Transverse colon (tissue), 4 donors: ENCODE measurements at regions not wholly inside any gene's neighbourhood (a gene's known extent, or its start where the extent isn't known, plus 50 kb on each side); places are given as distances from the start of the nearest gene placed in this dataset.

Experiments used
- DNase-seq: peaks from one replicate; pipeline ENCODE4 v3.0.0-alpha.2; 2019
- H3K27ac ChIP-seq, 4 donors: fragments of 200-600 bp; sonication (generic); 2 replicates each; pipeline ENCODE4 v1.5.1; 2016 to 2018; ENCODE audit warnings: inconsistent platforms in 4 of 4
- H3K27me3 ChIP-seq: fragments of 200-600 bp; sonication (generic); 2 replicates; pipeline ENCODE4 v1.5.1; 2017; ENCODE audit warnings: inconsistent platforms
- H3K36me3 ChIP-seq, 4 donors: fragments of 200-600 bp; sonication (generic); 2 replicates each; pipeline ENCODE4 v1.5.1; 2017 to 2019; ENCODE audit warnings: inconsistent platforms in 4 of 4
- H3K4me1 ChIP-seq, 4 donors: fragments of 200-600 bp; sonication (generic); 2 replicates each; pipeline ENCODE4 v1.5.1; 2017 to 2020; ENCODE audit warnings: inconsistent platforms in 4 of 4
- H3K4me3 ChIP-seq, 4 donors: fragments of 200-600 bp; sonication (generic); 1 replicate in 1 of 4; 2 replicates in 3 of 4; pipeline versions ENCODE4 v1.5.1 to v1.6.1; 2017 to 2019; ENCODE audit warnings: inconsistent platforms in 4 of 4
- H3K9me3 ChIP-seq, 2 donors: fragments of 200-600 bp; sonication (generic); 2 replicates each; pipeline ENCODE4 v1.5.1; 2017 to 2019; ENCODE audit warnings: inconsistent platforms in 2 of 2
- CTCF ChIP-seq, 5 experiments: fragments of 200-600 bp in 3 of 5; fragments of 450-650 bp in 2 of 5; sonication (generic) in 3 of 5; IDR thresholded peaks; 1 replicate in 2 of 5; 2 replicates in 3 of 5; pipeline ENCODE4 v1.5.1; 2016 to 2017; ENCODE audit warnings: antibody characterized with exemption in 5 of 5, inconsistent platforms in 3 of 5, mild to moderate bottlenecking in 2 of 5, moderate library complexity in 1 of 5
- EP300 ChIP-seq: sonication (generic); formaldehyde crosslinking; IDR thresholded peaks from one replicate; pipeline ENCODE4 v1.6.1; 2017; ENCODE audit warnings: antibody characterized with exemption, low read depth
- POLR2A ChIP-seq: fragments of 450-650 bp; IDR thresholded peaks from one replicate; pipeline ENCODE4 v1.6.1; 2016; ENCODE audit warnings: antibody characterized with exemption, mild to moderate bottlenecking, moderate library complexity
- POLR2AphosphoS5 ChIP-seq, 3 donors: sonication (generic); formaldehyde crosslinking; IDR thresholded peaks; one replicate each; pipeline ENCODE4 v1.6.1; 2016; ENCODE audit warnings: antibody characterized with exemption in 3 of 3
- WGBS, 2 donors: methylation state at CpG; one replicate each; pipeline ENCODE4 v1.1.5; 2018; ENCODE audit warnings: low coverage in 1 of 2; 5-methylcytosine and 5-hydroxymethylcytosine counted together
- in situ Hi-C, 4 donors: fragments of 200-750 bp; cut with MboI; loops; one replicate each; pipeline versions ENCODE4 v1.15.0 to v1.15.1; 2017; ENCODE audit warnings: low sequenced_read_pairs in 3 of 4, low pct_ligation_motif_present in 1 of 4, low pct_unique_long_range_greater_than_20kb in 1 of 4
- intact Hi-C: fragments of 100-400 bp; cut with DNase I; formaldehyde crosslinking; loops from one replicate; pipeline ENCODE4 v1.15.1; 2023; ENCODE audit warnings: low total_unique reads

GRCh38 chr5:10867389-10868303, 106.6 kb upstream of the DAP start:
- no peak for DNase-seq
- intact Hi-C loops (no loop called here), in situ Hi-C loops (no loop called here)
- TF ChIP-seq EP300 (no peak), POLR2A (no peak), CTCF (IDR thresholded peaks at IDR 0.05) (no peak), POLR2AphosphoS5 (IDR thresholded peaks at IDR 0.05) (no peak)
- Histone ChIP-seq H3K9me3 (no peaks in the 10 kb centered on the region), H3K4me1 (no peaks in the 10 kb centered on the region), H3K36me3 (no peaks in the 10 kb centered on the region), H3K27me3 (peaks cover 12% of the 10 kb centered on the region), H3K4me3 (no peak overlapping the region), H3K27ac (no peak overlapping the region)
- 74 to 85% methylated on average over 4 to 13 of the region's 13 CpGs for WGBS, 2 donors

GRCh38 chr5:10866913-10867312, 105.9 kb upstream of the DAP start:
- 60 to 63% methylated on average over 4 of the region's 4 CpGs for WGBS, 2 donors
- in situ Hi-C loops, result no loop called here
- H3K27me3 ChIP-seq, result peaks cover 12% of the 10 kb centered on the region
- H3K4me3 ChIP-seq, result no peak overlapping the region
- TF ChIP-seq CTCF (IDR thresholded peaks at IDR 0.05), result no peak
- TF ChIP-seq POLR2A, result no peak
- no peak for TF ChIP-seq POLR2AphosphoS5 (IDR thresholded peaks at IDR 0.05)
- TF ChIP-seq EP300, result no peak
- H3K4me1 ChIP-seq, result no peaks in the 10 kb centered on the region
- no peak for DNase-seq
- no peaks in the 10 kb centered on the region for H3K9me3 ChIP-seq
- no peak overlapping the region for H3K27ac ChIP-seq
- no peaks in the 10 kb centered on the region for H3K36me3 ChIP-seq
- intact Hi-C loops, result no loop called here

- WGBS, 2 donors, result 57 to 60% methylated on average over 15 of the region's 15 CpGs
- Histone ChIP-seq H3K27me3 (peaks cover 19% of the 10 kb centered on the region), H3K9me3 (no peaks in the 10 kb centered on the region), H3K4me1 (no peaks in the 10 kb centered on the region), H3K4me3 (no peak overlapping the region), H3K36me3 (no peaks in the 10 kb centered on the region), H3K27ac (no peak overlapping the region)
- DNase-seq, result peak; percentile 49
- TF ChIP-seq CTCF (IDR thresholded peaks at IDR 0.05) (peak; percentile 57 to 83 (median 63)), POLR2A (no peak)
- intact Hi-C loops (no loop called here), in situ Hi-C loops (no loop called here)
These were observed 102.8 kb upstream of the DAP start for GRCh38 chr5:10863763-10864383.

GRCh38 chr5:10862085-10862484, 101.1 kb upstream of the DAP start:
- in situ Hi-C loops (no loop called here), intact Hi-C loops (no loop called here)
- no peaks in the 10 kb centered on the region for H3K4me1 ChIP-seq
- no peak overlapping the region for H3K27ac ChIP-seq
- DNase-seq, result no peak
- H3K9me3 ChIP-seq, result no peaks in the 10 kb centered on the region
- no peaks in the 10 kb centered on the region for H3K36me3 ChIP-seq
- peaks cover 27% of the 10 kb centered on the region for H3K27me3 ChIP-seq
- H3K4me3 ChIP-seq, result no peak overlapping the region
- TF ChIP-seq POLR2A (no peak), POLR2AphosphoS5 (IDR thresholded peaks at IDR 0.05) (no peak), CTCF (IDR thresholded peaks at IDR 0.05) (no peak), EP300 (no peak)
- 90 to 100% methylated on average over 1 of the region's 1 CpG for WGBS, 2 donors
